ENCODE measurements at regions not wholly inside any gene's neighbourhood (a gene's known extent, or its start where the extent isn't known, plus 50 kb on each side); places are given as distances from the start of the nearest gene placed in this dataset. TPM values are rescaled to one million over a fixed set of nuclear protein-coding genes. Genes with fewer than 3 reads are reported as not detected.

- Histone ChIP-seq H3K4me1 (ENCODE audit: insufficient read depth) (no peaks in the 10 kb centered on the region), H3K36me3 (ENCODE audit: insufficient read depth) (no peaks in the 10 kb centered on the region), H3K27ac (ENCODE audit: low read depth) (no peak overlapping the region), H3K4me3 (ENCODE audit: low read depth, low read length) (no peak overlapping the region)
- 91% methylated on average over 5 of the region's 5 CpGs for WGBS
- DNase-seq (ENCODE audit: extremely low spot score), result no peak
Observed at GRCh38 chr10:31580646-31581045, 261.6 kb downstream of the ZEB1 start.

Small RNAs in the stretch of these regions (small RNA-seq; reads per million reads assigned to genes)
- gene AL161935.2, result not detected

Data from urinary bladder (tissue), 4 donors.